Stimulated activated naive CD8-positive, alpha-beta T cell treated with anti-CD3 and anti-CD28 coated beads, Interleukin-15, Interleukin-2, amounts not matched to agents 100 ng/mL and 50 ng/mL, for 24 hours (primary cell): ENCODE measurements at regions not wholly inside any gene's neighbourhood (a gene's known extent, or its start where the extent isn't known, plus 50 kb on each side); places are given as distances from the start of the nearest gene placed in this dataset.

Experiments
- H3K27ac Mint-ChIP-seq: one replicate; pipeline ENCODE4 v1.8.0; 2021; ENCODE audit warnings: mild to moderate bottlenecking, mixed read lengths
- H3K27me3 Mint-ChIP-seq: one replicate; pipeline ENCODE4 v1.8.0; 2021; ENCODE audit warnings: mixed read lengths
- H3K36me3 Mint-ChIP-seq: one replicate; pipeline ENCODE4 v1.8.0; 2021; ENCODE audit warnings: low read depth, mixed read lengths
- H3K4me1 Mint-ChIP-seq: one replicate; pipeline ENCODE4 v1.8.0; 2021; ENCODE audit warnings: low read depth, mixed read lengths
- H3K4me3 Mint-ChIP-seq: one replicate; pipeline ENCODE4 v1.8.0; 2021; ENCODE audit warnings: mild to moderate bottlenecking, mixed read lengths
- H3K9me3 Mint-ChIP-seq: one replicate; pipeline ENCODE4 v1.8.0; 2021; ENCODE audit warnings: mixed read lengths

DNA sequence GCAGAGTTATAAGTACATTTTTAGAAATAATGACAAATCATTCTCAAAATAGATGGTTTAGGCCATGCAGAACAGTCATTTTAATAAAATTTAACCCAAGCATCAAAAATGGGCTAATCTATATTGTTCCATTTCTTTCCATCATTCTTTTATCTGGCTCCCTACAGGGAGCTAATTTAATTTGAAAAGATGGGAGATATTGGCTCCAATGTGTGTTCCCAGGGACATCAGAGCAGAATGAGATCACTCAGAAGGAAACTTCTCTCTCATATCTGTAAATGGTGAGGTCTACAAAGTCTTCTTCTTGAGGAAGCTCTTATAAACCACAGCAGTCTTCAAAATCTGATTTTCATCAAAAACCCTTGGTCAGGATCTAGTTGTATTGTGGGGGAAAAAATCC is 119.4 kb upstream of the RAB6C start:
- Mint-ChIP-seq H3K27ac (no peak overlapping the region), H3K4me3 (no peak overlapping the region), H3K27me3 (no peaks in the 10 kb centered on the region), H3K4me1 (no peaks in the 10 kb centered on the region), H3K9me3 (no peaks in the 10 kb centered on the region), H3K36me3 (no peaks in the 10 kb centered on the region)

GRCh38 chr2:129861666-129862288 is 117.7 kb upstream of the RAB6C start:
- Mint-ChIP-seq H3K27me3 (no peaks in the 10 kb centered on the region), H3K36me3 (no peaks in the 10 kb centered on the region), H3K4me1 (no peaks in the 10 kb centered on the region), H3K9me3 (no peaks in the 10 kb centered on the region), H3K4me3 (no peak overlapping the region), H3K27ac (no peak overlapping the region)

GRCh38 chr2:129862668-129863067 is 116.8 kb upstream of the RAB6C start:
- no peaks in the 10 kb centered on the region for H3K4me1 Mint-ChIP-seq
- H3K36me3 Mint-ChIP-seq: no peaks in the 10 kb centered on the region
- H3K27me3 Mint-ChIP-seq: no peaks in the 10 kb centered on the region
- H3K27ac Mint-ChIP-seq: peak overlapping the region; percentile 61
- H3K9me3 Mint-ChIP-seq: no peaks in the 10 kb centered on the region
- H3K4me3 Mint-ChIP-seq: no peak overlapping the region

DNA sequence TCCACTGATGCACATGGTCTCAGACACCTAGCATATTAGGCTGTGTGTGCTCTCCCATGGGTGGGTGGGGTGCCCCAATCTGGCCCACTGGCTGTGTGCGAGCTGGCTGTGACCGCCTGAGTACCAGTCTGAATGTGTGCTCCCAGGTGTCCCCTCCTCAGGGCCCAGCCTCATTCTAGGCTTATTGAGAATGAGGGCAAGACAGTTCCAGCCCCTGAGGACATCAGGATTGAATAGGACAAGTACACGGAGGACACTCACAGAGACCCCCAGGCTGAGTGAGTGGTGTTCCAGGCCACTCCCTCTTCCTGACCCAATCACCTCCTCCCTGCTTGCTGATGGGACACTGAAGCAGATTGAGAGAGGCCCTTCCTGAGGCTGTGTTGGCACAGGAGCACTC is 116.1 kb upstream of the RAB6C start:
- H3K36me3 Mint-ChIP-seq: no peaks in the 10 kb centered on the region
- no peaks in the 10 kb centered on the region for H3K9me3 Mint-ChIP-seq
- H3K27ac Mint-ChIP-seq: no peak overlapping the region
- no peaks in the 10 kb centered on the region for H3K27me3 Mint-ChIP-seq
- no peaks in the 10 kb centered on the region for H3K4me1 Mint-ChIP-seq
- no peak overlapping the region for H3K4me3 Mint-ChIP-seq

DNA sequence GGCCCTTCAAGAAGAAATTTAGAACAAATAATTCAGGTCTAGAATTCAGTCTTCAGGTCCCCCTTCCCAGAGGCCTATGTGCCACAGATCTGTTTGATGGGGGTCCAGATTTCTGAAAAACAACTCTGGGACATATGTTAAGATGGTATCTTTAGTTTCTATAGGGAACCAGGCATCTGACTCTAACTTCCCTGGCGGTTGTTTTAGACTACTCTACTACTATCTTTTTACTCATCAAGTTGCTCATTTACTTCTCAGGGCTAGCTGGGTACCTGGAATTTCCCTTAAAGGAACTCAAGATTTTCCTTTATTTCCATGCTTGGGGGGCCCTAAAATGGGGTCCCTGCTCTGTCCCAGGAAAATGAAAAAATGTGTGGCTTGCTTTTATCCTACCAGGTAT is 114.7 kb upstream of the RAB6C start:
- Mint-ChIP-seq H3K27ac (no peak overlapping the region), H3K36me3 (no peaks in the 10 kb centered on the region), H3K4me1 (no peaks in the 10 kb centered on the region), H3K9me3 (no peaks in the 10 kb centered on the region), H3K27me3 (no peaks in the 10 kb centered on the region), H3K4me3 (no peak overlapping the region)

DNA sequence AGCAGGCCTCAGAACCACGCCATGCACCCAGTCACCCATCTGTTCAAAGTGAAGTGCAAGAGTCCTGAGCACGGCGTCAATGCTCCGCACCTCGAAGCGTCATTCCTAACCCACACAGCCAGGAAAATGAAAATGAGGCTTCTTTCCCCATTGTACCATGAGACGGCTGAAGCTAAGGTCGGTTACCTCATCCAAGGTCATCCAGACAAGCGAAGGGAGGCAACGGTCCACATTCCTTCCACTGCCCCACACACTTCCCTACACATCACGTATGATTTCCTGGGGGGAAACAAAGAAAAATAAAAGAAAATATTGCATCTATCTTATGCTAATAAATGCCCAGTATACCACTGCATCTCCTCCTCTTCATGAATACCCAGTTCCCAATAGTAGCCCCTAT is 113.5 kb upstream of the RAB6C start:
- H3K27ac Mint-ChIP-seq: no peak overlapping the region

GRCh38 chr2:129866391-129866790 is 113.1 kb upstream of the RAB6C start:
- H3K9me3 Mint-ChIP-seq: no peaks in the 10 kb centered on the region
- no peaks in the 10 kb centered on the region for H3K4me1 Mint-ChIP-seq
- H3K4me3 Mint-ChIP-seq: no peak overlapping the region
- no peaks in the 10 kb centered on the region for H3K27me3 Mint-ChIP-seq
- H3K36me3 Mint-ChIP-seq: no peaks in the 10 kb centered on the region
- H3K27ac Mint-ChIP-seq: no peak overlapping the region

More for the DNA sequence above, 113.5 kb upstream of the RAB6C start:
- Mint-ChIP-seq H3K36me3 (no peaks in the 10 kb centered on the region), H3K4me1 (no peaks in the 10 kb centered on the region), H3K27me3 (no peaks in the 10 kb centered on the region), H3K4me3 (no peak overlapping the region), H3K9me3 (no peaks in the 10 kb centered on the region)

DNA sequence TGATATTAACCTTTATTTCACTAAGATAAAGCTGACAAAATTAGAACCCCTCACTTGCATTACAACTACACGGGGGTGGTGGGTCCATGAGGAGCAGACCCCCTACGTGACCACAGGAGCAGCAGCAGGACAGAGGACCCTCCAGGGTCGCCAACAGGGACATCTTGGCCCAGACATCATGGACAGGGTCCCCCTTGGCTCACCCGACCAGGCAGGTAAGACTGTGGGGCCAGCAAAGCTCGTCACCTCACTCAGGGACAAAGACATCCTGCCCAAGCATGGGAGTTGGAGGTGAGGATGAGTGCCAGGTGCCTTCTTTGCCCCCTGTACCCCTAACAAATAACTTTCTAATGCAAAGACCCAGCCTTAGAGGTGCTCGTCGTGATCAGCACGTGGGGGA is 111.3 kb upstream of the RAB6C start:
- H3K4me1 Mint-ChIP-seq: no peaks in the 10 kb centered on the region
- no peak overlapping the region for H3K27ac Mint-ChIP-seq
- H3K36me3 Mint-ChIP-seq: no peaks in the 10 kb centered on the region
- H3K9me3 Mint-ChIP-seq: no peaks in the 10 kb centered on the region
- no peak overlapping the region for H3K4me3 Mint-ChIP-seq
- no peaks in the 10 kb centered on the region for H3K27me3 Mint-ChIP-seq

DNA sequence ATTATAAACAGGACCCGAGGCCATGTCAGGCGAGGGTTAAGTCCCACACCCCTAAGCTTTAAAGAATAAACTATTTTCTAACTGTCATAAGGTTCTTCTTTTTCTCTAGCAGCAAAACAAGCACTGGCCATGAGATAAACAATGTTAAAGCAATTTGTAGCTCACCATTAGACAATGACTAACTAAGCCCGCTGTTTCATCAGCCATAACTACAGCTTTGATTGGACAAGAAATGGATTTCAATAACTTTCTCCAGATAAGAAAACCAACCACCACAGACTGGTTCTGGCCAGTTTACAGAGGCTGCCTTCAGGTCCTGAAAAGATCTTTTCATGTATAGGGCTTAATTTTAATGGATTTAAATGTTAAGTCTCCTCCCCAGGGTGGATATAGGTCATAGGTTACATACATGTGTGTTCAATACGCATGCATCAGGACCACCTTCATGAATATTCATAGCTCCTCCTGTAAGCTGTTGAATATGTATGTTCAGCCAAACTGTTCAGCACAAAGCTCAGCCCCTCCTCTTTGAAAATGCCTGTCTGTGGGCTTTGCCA is 108.7 kb upstream of the RAB6C start:
- Mint-ChIP-seq H3K27ac (no peak overlapping the region), H3K36me3 (no peaks in the 10 kb centered on the region), H3K4me1 (no peaks in the 10 kb centered on the region), H3K9me3 (no peaks in the 10 kb centered on the region), H3K4me3 (no peak overlapping the region), H3K27me3 (no peaks in the 10 kb centered on the region)

DNA sequence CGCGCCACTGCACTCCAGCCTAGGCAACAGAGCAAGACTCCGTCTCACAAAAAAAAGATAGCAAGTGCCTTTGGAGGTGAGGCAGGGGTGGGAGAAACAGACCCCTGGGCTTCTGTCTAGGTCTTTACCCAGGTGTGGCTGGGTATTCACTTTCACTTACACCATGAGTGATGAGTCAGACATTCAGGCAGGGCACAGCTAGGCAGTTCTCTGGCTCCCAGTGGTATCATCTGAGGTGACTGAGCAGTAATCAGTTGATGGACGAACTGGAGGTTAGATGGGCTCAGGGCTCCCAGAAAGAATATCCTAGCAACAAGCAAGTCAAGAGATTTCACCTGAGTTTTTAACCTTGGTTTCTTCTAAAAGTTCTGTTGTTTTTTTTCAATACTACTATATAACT is 107.0 kb upstream of the RAB6C start:
- H3K27me3 Mint-ChIP-seq: no peaks in the 10 kb centered on the region
- H3K4me1 Mint-ChIP-seq: peaks cover 10% of the 10 kb centered on the region
- H3K4me3 Mint-ChIP-seq: no peak overlapping the region
- no peaks in the 10 kb centered on the region for H3K36me3 Mint-ChIP-seq
- no peaks in the 10 kb centered on the region for H3K9me3 Mint-ChIP-seq
- H3K27ac Mint-ChIP-seq: no peak overlapping the region

- Mint-ChIP-seq H3K4me3 (peak overlapping the region; percentile 91), H3K27me3 (no peaks in the 10 kb centered on the region), H3K4me1 (peaks cover 10% of the 10 kb centered on the region), H3K27ac (no peak overlapping the region), H3K9me3 (no peaks in the 10 kb centered on the region), H3K36me3 (no peaks in the 10 kb centered on the region)
Measured at GRCh38 chr2:129876541-129876940, 102.9 kb upstream of the RAB6C start.

DNA sequence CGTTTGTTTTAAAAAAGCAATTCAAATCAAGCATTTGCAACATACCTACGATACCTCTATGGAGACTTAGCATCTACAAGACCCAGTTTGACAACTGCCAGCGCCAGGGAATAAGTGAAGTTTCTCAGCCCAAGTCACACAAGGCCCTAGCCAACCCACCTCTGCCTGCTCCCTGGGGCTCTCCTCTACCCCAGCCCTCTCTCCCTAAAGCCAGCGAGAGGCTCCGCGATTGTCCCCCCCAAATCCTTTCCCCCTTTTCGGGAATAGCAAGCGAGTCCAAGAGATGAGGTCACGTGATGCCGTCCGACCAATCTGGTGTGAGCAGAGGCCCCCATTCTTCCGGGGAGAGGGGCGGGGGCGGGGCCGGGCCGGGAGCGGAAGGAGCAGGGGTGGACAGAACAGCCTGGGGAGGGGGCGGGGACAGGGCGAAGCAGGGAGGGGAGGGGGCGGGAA is 102.2 kb upstream of the RAB6C start:
- Mint-ChIP-seq H3K27ac (peak overlapping the region; percentile 83), H3K27me3 (no peaks in the 10 kb centered on the region), H3K36me3 (no peaks in the 10 kb centered on the region), H3K4me3 (peak overlapping the region; percentile 91), H3K9me3 (no peaks in the 10 kb centered on the region), H3K4me1 (peaks cover 10% of the 10 kb centered on the region)

- H3K9me3 Mint-ChIP-seq: no peaks in the 10 kb centered on the region
- H3K27ac Mint-ChIP-seq: no peak overlapping the region
- H3K4me3 Mint-ChIP-seq: peak overlapping the region; percentile 65
- H3K36me3 Mint-ChIP-seq: no peaks in the 10 kb centered on the region
- H3K4me1 Mint-ChIP-seq: peaks cover 10% of the 10 kb centered on the region
- H3K27me3 Mint-ChIP-seq: no peaks in the 10 kb centered on the region
Measured at GRCh38 chr2:129877795-129878775, 101.4 kb upstream of the RAB6C start.

- Mint-ChIP-seq H3K4me1 (peaks cover 10% of the 10 kb centered on the region), H3K27me3 (no peaks in the 10 kb centered on the region), H3K27ac (no peak overlapping the region), H3K36me3 (no peaks in the 10 kb centered on the region), H3K9me3 (no peaks in the 10 kb centered on the region), H3K4me3 (no peak overlapping the region)
Measured at GRCh38 chr2:129879614-129880180, 99.8 kb upstream of the RAB6C start.

GRCh38 chr2:129880309-129880708 is 99.2 kb upstream of the RAB6C start:
- H3K9me3 Mint-ChIP-seq: no peaks in the 10 kb centered on the region
- no peak overlapping the region for H3K4me3 Mint-ChIP-seq
- no peaks in the 10 kb centered on the region for H3K36me3 Mint-ChIP-seq
- H3K27ac Mint-ChIP-seq: no peak overlapping the region
- no peaks in the 10 kb centered on the region for H3K27me3 Mint-ChIP-seq
- peaks cover 10% of the 10 kb centered on the region for H3K4me1 Mint-ChIP-seq
